ENCODE measurements at regions not wholly inside any gene's neighbourhood (a gene's known extent, or its start where the extent isn't known, plus 50 kb on each side); places are given as distances from the start of the nearest gene placed in this dataset.

GRCh38 chr5:125100951-125101350, 354.5 kb upstream of the ZNF608 start:
- Histone ChIP-seq H3K9me3 (ENCODE audit: low read depth) (no peaks in the 10 kb centered on the region), H3K9ac (no peak overlapping the region), H3K27ac (no peak overlapping the region), H3K4me1 (no peaks in the 10 kb centered on the region), H3K36me3 (no peaks in the 10 kb centered on the region), H3F3A (ENCODE audit: low read depth) (no peaks in the 10 kb centered on the region), H3K4me2 (no peak overlapping the region), H3K4me3 (no peak overlapping the region), H3K27me3 (no peaks in the 10 kb centered on the region), H2AFZ (replicated peaks) (peak overlapping the region; percentile 55), H3K79me2 (ENCODE audit: low read depth) (no peaks in the 10 kb centered on the region), H4K20me1 (ENCODE audit: low read depth) (no peaks in the 10 kb centered on the region)
- DNase-seq (ENCODE audit: low spot score) = no peak
- Mint-ChIP-seq H3K4me1 (peaks cover 3% of the 10 kb centered on the region), H3K27me3 (ENCODE audit: insufficient read depth, low read depth) (no peaks in the 10 kb centered on the region), H3K4me3 (no peak overlapping the region), H3K9me3 (peaks cover 9% of the 10 kb centered on the region), H3K27ac (no peak overlapping the region), H3K36me3 (peaks cover 4% of the 10 kb centered on the region)
- TF ChIP-seq CTCF (IDR thresholded peaks at IDR 0.05) (no peak), EZH2phosphoT487 (IDR thresholded peaks at IDR 0.05) (no peak), EZH2 (IDR thresholded peaks at IDR 0.05) (no peak)

- Histone ChIP-seq H3K79me2 (ENCODE audit: low read depth) (no peaks in the 10 kb centered on the region), H4K20me1 (ENCODE audit: low read depth) (no peaks in the 10 kb centered on the region), H3K27me3 (no peaks in the 10 kb centered on the region), H3K27ac (no peak overlapping the region), H3K4me1 (no peaks in the 10 kb centered on the region), H2AFZ (replicated peaks) (no peak overlapping the region), H3K9ac (no peak overlapping the region), H3K36me3 (no peaks in the 10 kb centered on the region), H3K4me2 (no peak overlapping the region), H3K9me3 (ENCODE audit: low read depth) (no peaks in the 10 kb centered on the region), H3F3A (ENCODE audit: low read depth) (no peaks in the 10 kb centered on the region), H3K4me3 (no peak overlapping the region)
- Mint-ChIP-seq H3K4me3 (no peak overlapping the region), H3K4me1 (peaks cover 3% of the 10 kb centered on the region), H3K27me3 (ENCODE audit: insufficient read depth, low read depth) (no peaks in the 10 kb centered on the region), H3K9me3 (peaks cover 2% of the 10 kb centered on the region), H3K36me3 (no peaks in the 10 kb centered on the region), H3K27ac (no peak overlapping the region)
- no peak for DNase-seq (ENCODE audit: low spot score)
- TF ChIP-seq EZH2phosphoT487 (IDR thresholded peaks at IDR 0.05) (no peak), EZH2 (IDR thresholded peaks at IDR 0.05) (no peak), CTCF (IDR thresholded peaks at IDR 0.05) (no peak)
Measured at GRCh38 chr5:125103459-125103858, 357.0 kb upstream of the ZNF608 start.

GRCh38 chr5:125106271-125106670, 359.8 kb upstream of the ZNF608 start:
- Mint-ChIP-seq H3K27me3 (ENCODE audit: insufficient read depth, low read depth) (no peaks in the 10 kb centered on the region), H3K9me3 (peaks cover 5% of the 10 kb centered on the region), H3K27ac (no peak overlapping the region), H3K4me3 (no peak overlapping the region), H3K36me3 (peaks cover 2% of the 10 kb centered on the region), H3K4me1 (peaks cover 3% of the 10 kb centered on the region)
- Histone ChIP-seq H3K27ac (no peak overlapping the region), H3K9me3 (ENCODE audit: low read depth) (no peaks in the 10 kb centered on the region), H3K4me3 (no peak overlapping the region), H3K27me3 (no peaks in the 10 kb centered on the region), H2AFZ (replicated peaks) (no peak overlapping the region), H3K79me2 (ENCODE audit: low read depth) (no peaks in the 10 kb centered on the region), H3K4me2 (no peak overlapping the region), H3K36me3 (no peaks in the 10 kb centered on the region), H3F3A (ENCODE audit: low read depth) (no peaks in the 10 kb centered on the region), H3K4me1 (no peaks in the 10 kb centered on the region), H3K9ac (no peak overlapping the region), H4K20me1 (ENCODE audit: low read depth) (no peaks in the 10 kb centered on the region)
- TF ChIP-seq CTCF (IDR thresholded peaks at IDR 0.05) = no peak
- TF ChIP-seq EZH2phosphoT487 (IDR thresholded peaks at IDR 0.05) = no peak
- DNase-seq (ENCODE audit: low spot score) = no peak

- no peaks in the 10 kb centered on the region for H3K9me3 ChIP-seq (ENCODE audit: low read depth)
- H3K4me1 Mint-ChIP-seq = peaks cover 3% of the 10 kb centered on the region
- H3K27ac ChIP-seq = no peak overlapping the region
- no peak for TF ChIP-seq CTCF (IDR thresholded peaks at IDR 0.05)
- no peak for TF ChIP-seq EZH2 (IDR thresholded peaks at IDR 0.05)
- TF ChIP-seq EZH2phosphoT487 (IDR thresholded peaks at IDR 0.05) = no peak
- H3K79me2 ChIP-seq (ENCODE audit: low read depth) = no peaks in the 10 kb centered on the region
- H3K27me3 Mint-ChIP-seq (ENCODE audit: insufficient read depth, low read depth) = no peaks in the 10 kb centered on the region
- no peak overlapping the region for H3K27ac Mint-ChIP-seq
- H3K9ac ChIP-seq = no peak overlapping the region
- H4K20me1 ChIP-seq (ENCODE audit: low read depth) = no peaks in the 10 kb centered on the region
- no peaks in the 10 kb centered on the region for H3K27me3 ChIP-seq
- no peak overlapping the region for H3K4me2 ChIP-seq
- H3K9me3 Mint-ChIP-seq = peaks cover 8% of the 10 kb centered on the region
- no peak overlapping the region for H3K4me3 Mint-ChIP-seq
- no peak for DNase-seq (ENCODE audit: low spot score)
- no peaks in the 10 kb centered on the region for H3F3A ChIP-seq (ENCODE audit: low read depth)
- no peaks in the 10 kb centered on the region for H3K36me3 ChIP-seq
- H2AFZ ChIP-seq (replicated peaks) = no peak overlapping the region
- peaks cover 5% of the 10 kb centered on the region for H3K36me3 Mint-ChIP-seq
- no peaks in the 10 kb centered on the region for H3K4me1 ChIP-seq
- H3K4me3 ChIP-seq = no peak overlapping the region
Measured at GRCh38 chr5:125106881-125107280, 360.4 kb upstream of the ZNF608 start.
